ENCODE measurements at regions not wholly inside any gene's neighbourhood (a gene's known extent, or its start where the extent isn't known, plus 50 kb on each side); places are given as distances from the start of the nearest gene placed in this dataset.

GRCh38 chr5:110048491-110048890 lies 358.8 kb downstream of the MAN2A1 start:
- TF ChIP-seq CTCF (IDR thresholded peaks at IDR 0.05): no peak
- TF ChIP-seq POLR2A (IDR thresholded peaks at IDR 0.05): no peak

Data from uterus (tissue), 2 donors.